WTC11 (cell line): ENCODE measurements at regions not wholly inside any gene's neighbourhood (a gene's known extent, or its start where the extent isn't known, plus 50 kb on each side); places are given as distances from the start of the nearest gene placed in this dataset.

Experiments used
- ATAC-seq: fragments of 200-7000 bp; cut with Tn5 transposase; 2 replicates; pipeline ENCODE4 v1.10.0; 2021; ENCODE audit warnings: mild to moderate bottlenecking, moderate library complexity
- CTCF ChIA-PET: fragments of 300-600 bp; sonication (Branson Sonifier 250); formaldehyde crosslinking; loops from one replicate; lab custom pipeline; 2021; ENCODE audit warnings: antibody characterized with exemption; lab: Charles Lee
- POLR2A ChIA-PET: fragments of 350-600 bp; sonication (Branson Sonifier 250); formaldehyde crosslinking; loops from one replicate; lab custom pipeline; 2021; ENCODE audit warnings: antibody characterized with exemption; lab: Charles Lee
- DNase-seq: peaks from one replicate; pipeline ENCODE4 v3.0.0; 2021; ENCODE audit warnings: low spot score
- H3K27ac Mint-ChIP-seq: 2 replicates; pipeline ENCODE4 v1.8.0; 2021; ENCODE audit warnings: mixed read lengths
- H3K27me3 Mint-ChIP-seq: 2 replicates; pipeline ENCODE4 v1.8.0; 2021; ENCODE audit warnings: low read depth, mild to moderate bottlenecking, moderate library complexity, mixed read lengths
- H3K36me3 Mint-ChIP-seq: 2 replicates; pipeline ENCODE4 v1.8.0; 2021; ENCODE audit warnings: mixed read lengths
- H3K4me1 Mint-ChIP-seq: 2 replicates; pipeline ENCODE4 v1.8.0; 2022; ENCODE audit warnings: mixed read lengths
- H3K4me3 Mint-ChIP-seq: 2 replicates; pipeline ENCODE4 v1.8.0; 2021; ENCODE audit warnings: mild to moderate bottlenecking, moderate library complexity, mixed read lengths
- H3K9me3 Mint-ChIP-seq: 2 replicates; pipeline ENCODE4 v1.8.0; 2021; ENCODE audit warnings: mixed read lengths
- ARID4B ChIP-seq: sonication (generic); formaldehyde crosslinking; IDR thresholded peaks from 2 replicates; pipeline ENCODE4 v1.8.0; 2023; ENCODE audit warnings: missing genetic modification reagents, mild to moderate bottlenecking, borderline replicate concordance
- ESRRA ChIP-seq: sonication (generic); formaldehyde crosslinking; IDR thresholded peaks from 2 replicates; pipeline ENCODE4 v1.8.1; 2022; ENCODE audit warnings: mild to moderate bottlenecking, missing genetic modification reagents, borderline replicate concordance
- FOXJ3 ChIP-seq: sonication (generic); formaldehyde crosslinking; IDR thresholded peaks from 2 replicates; pipeline ENCODE4 v1.9.0; 2021; ENCODE audit warnings: missing genetic modification reagents, mild to moderate bottlenecking, borderline replicate concordance
- GRHL2 ChIP-seq: fragments of 250-450 bp; sonication (Bioruptor Pico); IDR thresholded peaks from 2 replicates; pipeline ENCODE4 v1.8.0; 2022; ENCODE audit warnings: mild to moderate bottlenecking, moderate library complexity; ENCODE audit not compliant: insufficient replicate concordance, severe bottlenecking
- NR1H2 ChIP-seq: sonication (generic); formaldehyde crosslinking; IDR thresholded peaks from 2 replicates; pipeline ENCODE4 v1.9.0; 2021; ENCODE audit warnings: mild to moderate bottlenecking, moderate library complexity, missing genetic modification reagents
- NR2C2 ChIP-seq: sonication (generic); formaldehyde crosslinking; IDR thresholded peaks from 2 replicates; pipeline ENCODE4 v1.8.0; 2022; ENCODE audit warnings: mild to moderate bottlenecking, missing genetic modification reagents
- NR3C1 ChIP-seq: sonication (generic); formaldehyde crosslinking; conservative IDR thresholded peaks from 2 replicates; pipeline ENCODE4 v1.8.1; 2023; ENCODE audit warnings: low read depth, mild to moderate bottlenecking, missing genetic modification reagents
- PREB ChIP-seq: sonication (generic); formaldehyde crosslinking; IDR thresholded peaks from 2 replicates; pipeline ENCODE4 v1.8.1; 2022; ENCODE audit warnings: mild to moderate bottlenecking, missing genetic modification reagents, moderate library complexity, borderline replicate concordance
- SOX15 ChIP-seq: fragments of 250-450 bp; sonication (Bioruptor Pico); IDR thresholded peaks from 2 replicates; pipeline ENCODE4 v1.9.0; 2021; ENCODE audit warnings: mild to moderate bottlenecking
- SP1 ChIP-seq: sonication (generic); formaldehyde crosslinking; conservative IDR thresholded peaks from 2 replicates; pipeline ENCODE4 v1.8.1; 2022; ENCODE audit warnings: missing genetic modification reagents
- TEAD4 ChIP-seq: sonication (generic); formaldehyde crosslinking; IDR thresholded peaks from 2 replicates; pipeline ENCODE4 v1.8.0; 2022; ENCODE audit warnings: mild to moderate bottlenecking, missing genetic modification reagents
- ZNF232 ChIP-seq: sonication (generic); formaldehyde crosslinking; IDR thresholded peaks from 2 replicates; pipeline ENCODE4 v1.8.0; 2022; ENCODE audit warnings: mild to moderate bottlenecking, missing genetic modification reagents
- TF ChIP-seq, protein P1 (sequence below): sonication (generic); formaldehyde crosslinking; IDR thresholded peaks from 2 replicates; pipeline ENCODE4 v1.8.1; 2023; ENCODE audit warnings: mild to moderate bottlenecking, moderate library complexity, missing genetic modification reagents
- TF ChIP-seq, protein P2 (sequence below): sonication (generic); formaldehyde crosslinking; IDR thresholded peaks from 2 replicates; pipeline ENCODE4 v1.8.1; 2023; ENCODE audit warnings: mild to moderate bottlenecking, missing genetic modification reagents
- TF ChIP-seq, protein P3 (sequence below): fragments of 250-450 bp; sonication (Bioruptor Pico); IDR thresholded peaks from 2 replicates; pipeline ENCODE4 v1.9.0; 2021; ENCODE audit warnings: moderate library complexity, mild to moderate bottlenecking, inconsistent platforms, borderline replicate concordance
- TF ChIP-seq, protein P4 (sequence below): sonication (generic); formaldehyde crosslinking; conservative IDR thresholded peaks from 2 replicates; pipeline ENCODE4 v1.8.1; 2023; ENCODE audit warnings: mild to moderate bottlenecking, low read depth, missing genetic modification reagents, moderate library complexity
- TF ChIP-seq, protein P5 (sequence below): sonication (generic); formaldehyde crosslinking; IDR thresholded peaks from 2 replicates; pipeline ENCODE4 v1.8.1; 2022; ENCODE audit warnings: missing genetic modification reagents, borderline replicate concordance
- TF ChIP-seq, protein P6 (sequence below): sonication (generic); formaldehyde crosslinking; IDR thresholded peaks from 2 replicates; pipeline ENCODE4 v1.8.0; 2022; ENCODE audit warnings: mild to moderate bottlenecking, missing genetic modification reagents

GRCh38 chr5:125137535-125137934 is 391.1 kb upstream of the ZNF608 start:
- ChIA-PET CTCF (no interaction called here), POLR2A (no interaction called here)
- H3K4me1 Mint-ChIP-seq = peaks cover 19% of the 10 kb centered on the region
- no peak for TF ChIP-seq ZNF232 (CRISPR knock-in tag)
- DNase-seq (no peak), ATAC-seq (no peak)
- no peaks in the 10 kb centered on the region for H3K27me3 Mint-ChIP-seq
- H3K4me3 Mint-ChIP-seq = no peak overlapping the region
- H3K36me3 Mint-ChIP-seq = peaks cover 2% of the 10 kb centered on the region; the same call in 1 of the 2 replicates
- H3K9me3 Mint-ChIP-seq = peaks cover 19% of the 10 kb centered on the region
- no peak overlapping the region for H3K27ac Mint-ChIP-seq

DNA sequence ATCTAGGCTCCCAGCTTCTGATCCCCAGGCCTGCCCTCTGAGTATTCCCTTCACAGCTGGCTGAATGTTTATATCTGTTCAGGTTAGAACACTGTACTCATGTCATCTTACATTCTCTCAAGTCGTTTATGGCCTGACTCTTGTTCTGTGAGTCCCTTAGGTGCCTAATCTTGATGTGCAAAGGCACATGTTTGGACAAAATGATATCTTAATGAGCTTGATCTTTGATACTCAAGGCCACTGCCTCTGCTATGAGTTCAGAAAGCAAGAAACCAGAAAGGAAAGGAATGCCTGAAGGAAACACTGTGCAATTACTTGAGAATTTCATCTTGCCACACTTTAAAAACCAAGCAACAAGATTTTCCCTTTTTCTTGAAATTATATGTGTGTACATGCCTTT is 391.8 kb upstream of the ZNF608 start:
- CTCF ChIA-PET = no interaction called here
- peaks cover 14% of the 10 kb centered on the region for H3K9me3 Mint-ChIP-seq
- peaks cover 19% of the 10 kb centered on the region for H3K4me1 Mint-ChIP-seq
- DNase-seq = no peak
- POLR2A ChIA-PET = no interaction called here
- no peak for ATAC-seq
- no peak overlapping the region for H3K27ac Mint-ChIP-seq
- no peaks in the 10 kb centered on the region; the same call in 1 of the 2 replicates for H3K36me3 Mint-ChIP-seq
- H3K4me3 Mint-ChIP-seq = no peak overlapping the region
- H3K27me3 Mint-ChIP-seq = no peaks in the 10 kb centered on the region
- no peak for TF ChIP-seq TEAD4 (CRISPR knock-in tag)
- TF ChIP-seq, protein P1, sequence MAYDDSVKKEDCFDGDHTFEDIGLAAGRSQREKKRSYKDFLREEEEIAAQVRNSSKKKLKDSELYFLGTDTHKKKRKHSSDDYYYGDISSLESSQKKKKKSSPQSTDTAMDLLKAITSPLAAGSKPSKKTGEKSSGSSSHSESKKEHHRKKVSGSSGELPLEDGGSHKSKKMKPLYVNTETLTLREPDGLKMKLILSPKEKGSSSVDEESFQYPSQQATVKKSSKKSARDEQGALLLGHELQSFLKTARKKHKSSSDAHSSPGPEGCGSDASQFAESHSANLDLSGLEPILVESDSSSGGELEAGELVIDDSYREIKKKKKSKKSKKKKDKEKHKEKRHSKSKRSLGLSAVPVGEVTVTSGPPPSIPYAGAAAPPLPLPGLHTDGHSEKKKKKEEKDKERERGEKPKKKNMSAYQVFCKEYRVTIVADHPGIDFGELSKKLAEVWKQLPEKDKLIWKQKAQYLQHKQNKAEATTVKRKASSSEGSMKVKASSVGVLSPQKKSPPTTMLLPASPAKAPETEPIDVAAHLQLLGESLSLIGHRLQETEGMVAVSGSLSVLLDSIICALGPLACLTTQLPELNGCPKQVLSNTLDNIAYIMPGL (CRISPR knock-in tag) = no peak
- TF ChIP-seq GRHL2 (CRISPR knock-in tag) = no peak
- TF ChIP-seq FOXJ3 (CRISPR knock-in tag) = no peak
- TF ChIP-seq NR1H2 (CRISPR knock-in tag) = no peak
- TF ChIP-seq SOX15 = no peak
- TF ChIP-seq ESRRA = no peak
- no peak for TF ChIP-seq SP1 (CRISPR knock-in tag)
- TF ChIP-seq NR2C2 (CRISPR knock-in tag) = no peak
- no peak for TF ChIP-seq ARID4B (CRISPR knock-in tag)
- TF ChIP-seq, protein P2, sequence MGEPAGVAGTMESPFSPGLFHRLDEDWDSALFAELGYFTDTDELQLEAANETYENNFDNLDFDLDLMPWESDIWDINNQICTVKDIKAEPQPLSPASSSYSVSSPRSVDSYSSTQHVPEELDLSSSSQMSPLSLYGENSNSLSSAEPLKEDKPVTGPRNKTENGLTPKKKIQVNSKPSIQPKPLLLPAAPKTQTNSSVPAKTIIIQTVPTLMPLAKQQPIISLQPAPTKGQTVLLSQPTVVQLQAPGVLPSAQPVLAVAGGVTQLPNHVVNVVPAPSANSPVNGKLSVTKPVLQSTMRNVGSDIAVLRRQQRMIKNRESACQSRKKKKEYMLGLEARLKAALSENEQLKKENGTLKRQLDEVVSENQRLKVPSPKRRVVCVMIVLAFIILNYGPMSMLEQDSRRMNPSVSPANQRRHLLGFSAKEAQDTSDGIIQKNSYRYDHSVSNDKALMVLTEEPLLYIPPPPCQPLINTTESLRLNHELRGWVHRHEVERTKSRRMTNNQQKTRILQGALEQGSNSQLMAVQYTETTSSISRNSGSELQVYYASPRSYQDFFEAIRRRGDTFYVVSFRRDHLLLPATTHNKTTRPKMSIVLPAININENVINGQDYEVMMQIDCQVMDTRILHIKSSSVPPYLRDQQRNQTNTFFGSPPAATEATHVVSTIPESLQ (CRISPR knock-in tag) = no peak
- TF ChIP-seq, protein P3, sequence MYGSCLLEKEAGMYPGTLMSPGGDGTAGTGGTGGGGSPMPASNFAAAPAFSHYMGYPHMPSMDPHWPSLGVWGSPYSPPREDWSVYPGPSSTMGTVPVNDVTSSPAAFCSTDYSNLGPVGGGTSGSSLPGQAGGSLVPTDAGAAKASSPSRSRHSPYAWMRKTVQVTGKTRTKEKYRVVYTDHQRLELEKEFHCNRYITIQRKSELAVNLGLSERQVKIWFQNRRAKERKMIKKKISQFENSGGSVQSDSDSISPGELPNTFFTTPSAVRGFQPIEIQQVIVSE (CRISPR knock-in tag) = no peak
- no peak for TF ChIP-seq NR3C1
- TF ChIP-seq PREB (CRISPR knock-in tag) = no peak
- TF ChIP-seq, protein P4, sequence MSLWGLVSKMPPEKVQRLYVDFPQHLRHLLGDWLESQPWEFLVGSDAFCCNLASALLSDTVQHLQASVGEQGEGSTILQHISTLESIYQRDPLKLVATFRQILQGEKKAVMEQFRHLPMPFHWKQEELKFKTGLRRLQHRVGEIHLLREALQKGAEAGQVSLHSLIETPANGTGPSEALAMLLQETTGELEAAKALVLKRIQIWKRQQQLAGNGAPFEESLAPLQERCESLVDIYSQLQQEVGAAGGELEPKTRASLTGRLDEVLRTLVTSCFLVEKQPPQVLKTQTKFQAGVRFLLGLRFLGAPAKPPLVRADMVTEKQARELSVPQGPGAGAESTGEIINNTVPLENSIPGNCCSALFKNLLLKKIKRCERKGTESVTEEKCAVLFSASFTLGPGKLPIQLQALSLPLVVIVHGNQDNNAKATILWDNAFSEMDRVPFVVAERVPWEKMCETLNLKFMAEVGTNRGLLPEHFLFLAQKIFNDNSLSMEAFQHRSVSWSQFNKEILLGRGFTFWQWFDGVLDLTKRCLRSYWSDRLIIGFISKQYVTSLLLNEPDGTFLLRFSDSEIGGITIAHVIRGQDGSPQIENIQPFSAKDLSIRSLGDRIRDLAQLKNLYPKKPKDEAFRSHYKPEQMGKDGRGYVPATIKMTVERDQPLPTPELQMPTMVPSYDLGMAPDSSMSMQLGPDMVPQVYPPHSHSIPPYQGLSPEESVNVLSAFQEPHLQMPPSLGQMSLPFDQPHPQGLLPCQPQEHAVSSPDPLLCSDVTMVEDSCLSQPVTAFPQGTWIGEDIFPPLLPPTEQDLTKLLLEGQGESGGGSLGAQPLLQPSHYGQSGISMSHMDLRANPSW = no peak
- TF ChIP-seq, protein P5, sequence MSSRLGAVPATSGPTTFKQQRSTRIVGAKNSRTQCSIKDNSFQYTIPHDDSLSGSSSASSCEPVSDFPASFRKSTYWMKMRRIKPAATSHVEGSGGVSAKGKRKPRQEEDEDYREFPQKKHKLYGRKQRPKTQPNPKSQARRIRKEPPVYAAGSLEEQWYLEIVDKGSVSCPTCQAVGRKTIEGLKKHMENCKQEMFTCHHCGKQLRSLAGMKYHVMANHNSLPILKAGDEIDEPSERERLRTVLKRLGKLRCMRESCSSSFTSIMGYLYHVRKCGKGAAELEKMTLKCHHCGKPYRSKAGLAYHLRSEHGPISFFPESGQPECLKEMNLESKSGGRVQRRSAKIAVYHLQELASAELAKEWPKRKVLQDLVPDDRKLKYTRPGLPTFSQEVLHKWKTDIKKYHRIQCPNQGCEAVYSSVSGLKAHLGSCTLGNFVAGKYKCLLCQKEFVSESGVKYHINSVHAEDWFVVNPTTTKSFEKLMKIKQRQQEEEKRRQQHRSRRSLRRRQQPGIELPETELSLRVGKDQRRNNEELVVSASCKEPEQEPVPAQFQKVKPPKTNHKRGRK (CRISPR knock-in tag) = no peak
- TF ChIP-seq, protein P6, sequence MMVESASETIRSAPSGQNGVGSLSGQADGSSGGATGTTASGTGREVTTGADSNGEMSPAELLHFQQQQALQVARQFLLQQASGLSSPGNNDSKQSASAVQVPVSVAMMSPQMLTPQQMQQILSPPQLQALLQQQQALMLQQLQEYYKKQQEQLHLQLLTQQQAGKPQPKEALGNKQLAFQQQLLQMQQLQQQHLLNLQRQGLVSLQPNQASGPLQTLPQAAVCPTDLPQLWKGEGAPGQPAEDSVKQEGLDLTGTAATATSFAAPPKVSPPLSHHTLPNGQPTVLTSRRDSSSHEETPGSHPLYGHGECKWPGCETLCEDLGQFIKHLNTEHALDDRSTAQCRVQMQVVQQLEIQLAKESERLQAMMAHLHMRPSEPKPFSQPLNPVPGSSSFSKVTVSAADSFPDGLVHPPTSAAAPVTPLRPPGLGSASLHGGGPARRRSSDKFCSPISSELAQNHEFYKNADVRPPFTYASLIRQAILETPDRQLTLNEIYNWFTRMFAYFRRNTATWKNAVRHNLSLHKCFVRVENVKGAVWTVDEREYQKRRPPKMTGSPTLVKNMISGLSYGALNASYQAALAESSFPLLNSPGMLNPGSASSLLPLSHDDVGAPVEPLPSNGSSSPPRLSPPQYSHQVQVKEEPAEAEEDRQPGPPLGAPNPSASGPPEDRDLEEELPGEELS (CRISPR knock-in tag) = no peak
